Neural cell (in vitro differentiated cells): ENCODE measurements at regions not wholly inside any gene's neighbourhood (a gene's known extent, or its start where the extent isn't known, plus 50 kb on each side); places are given as distances from the start of the nearest gene placed in this dataset.

Experiments
- EP300 ChIP-seq: fragments of 450-650 bp; conservative IDR thresholded peaks from 2 replicates; pipeline ENCODE4 v1.6.1; 2014; ENCODE audit warnings: antibody characterized with exemption, mild to moderate bottlenecking, moderate library complexity; ENCODE audit not compliant: poor library complexity, severe bottlenecking
- EZH2 ChIP-seq: fragments of 200-600, 300-800 bp; shearing (Covaris generic), sonication (generic); IDR thresholded peaks from 2 replicates; pipeline ENCODE4 v1.6.1; 2014; ENCODE audit warnings: antibody characterized with exemption, low read length, borderline replicate concordance, mild to moderate bottlenecking; ENCODE audit not compliant: insufficient read depth, poor library complexity, severe bottlenecking
- MXI1 ChIP-seq: fragments of 450-650 bp; conservative IDR thresholded peaks from 2 replicates; pipeline ENCODE4 v1.6.1; 2014; ENCODE audit warnings: antibody characterized with exemption, mild to moderate bottlenecking; ENCODE audit not compliant: poor library complexity, severe bottlenecking
- POLR2AphosphoS5 ChIP-seq: IDR thresholded peaks from 2 replicates; pipeline ENCODE4 v1.6.1; 2012
- TAF1 ChIP-seq: IDR thresholded peaks from 2 replicates; pipeline ENCODE4 v1.6.1; 2012; ENCODE audit warnings: low read depth
- TF ChIP-seq, protein P1 (sequence below): fragments of 450-650 bp; IDR thresholded peaks from 2 replicates; pipeline ENCODE4 v1.5.1; 2014; ENCODE audit warnings: antibody characterized with exemption, mild to moderate bottlenecking, moderate library complexity; ENCODE audit not compliant: poor library complexity, severe bottlenecking
- TF ChIP-seq, protein P2 (sequence below): IDR thresholded peaks from 2 replicates; pipeline ENCODE4 v1.6.1; 2012; ENCODE audit warnings: borderline replicate concordance

DNA sequence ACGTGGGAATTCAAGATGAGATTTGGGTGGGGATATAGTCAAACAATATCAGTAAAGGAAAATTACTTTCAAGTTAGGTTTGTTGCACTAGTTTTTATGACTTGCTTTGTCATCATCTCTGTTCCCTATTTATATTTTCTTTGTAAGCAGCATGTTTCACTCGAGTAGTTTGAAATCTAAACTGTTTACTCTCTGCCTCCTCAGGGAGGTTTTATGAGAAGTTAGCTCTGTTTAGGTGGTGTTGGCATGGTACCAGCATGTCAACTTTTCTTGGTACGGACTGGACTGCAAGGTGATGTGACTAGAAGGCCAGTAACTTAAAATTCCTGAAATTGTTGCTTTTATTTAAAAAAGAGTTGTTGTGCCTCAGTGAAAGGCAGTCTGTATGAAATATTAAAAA lies 59.2 kb upstream of the MTPN start:
- TF ChIP-seq EP300 (no peak), TAF1 (no peak), POLR2AphosphoS5 (no peak), EZH2 (no peak), MXI1 (no peak)
- TF ChIP-seq, protein P1, sequence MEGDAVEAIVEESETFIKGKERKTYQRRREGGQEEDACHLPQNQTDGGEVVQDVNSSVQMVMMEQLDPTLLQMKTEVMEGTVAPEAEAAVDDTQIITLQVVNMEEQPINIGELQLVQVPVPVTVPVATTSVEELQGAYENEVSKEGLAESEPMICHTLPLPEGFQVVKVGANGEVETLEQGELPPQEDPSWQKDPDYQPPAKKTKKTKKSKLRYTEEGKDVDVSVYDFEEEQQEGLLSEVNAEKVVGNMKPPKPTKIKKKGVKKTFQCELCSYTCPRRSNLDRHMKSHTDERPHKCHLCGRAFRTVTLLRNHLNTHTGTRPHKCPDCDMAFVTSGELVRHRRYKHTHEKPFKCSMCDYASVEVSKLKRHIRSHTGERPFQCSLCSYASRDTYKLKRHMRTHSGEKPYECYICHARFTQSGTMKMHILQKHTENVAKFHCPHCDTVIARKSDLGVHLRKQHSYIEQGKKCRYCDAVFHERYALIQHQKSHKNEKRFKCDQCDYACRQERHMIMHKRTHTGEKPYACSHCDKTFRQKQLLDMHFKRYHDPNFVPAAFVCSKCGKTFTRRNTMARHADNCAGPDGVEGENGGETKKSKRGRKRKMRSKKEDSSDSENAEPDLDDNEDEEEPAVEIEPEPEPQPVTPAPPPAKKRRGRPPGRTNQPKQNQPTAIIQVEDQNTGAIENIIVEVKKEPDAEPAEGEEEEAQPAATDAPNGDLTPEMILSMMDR = no peak
- TF ChIP-seq, protein P2, sequence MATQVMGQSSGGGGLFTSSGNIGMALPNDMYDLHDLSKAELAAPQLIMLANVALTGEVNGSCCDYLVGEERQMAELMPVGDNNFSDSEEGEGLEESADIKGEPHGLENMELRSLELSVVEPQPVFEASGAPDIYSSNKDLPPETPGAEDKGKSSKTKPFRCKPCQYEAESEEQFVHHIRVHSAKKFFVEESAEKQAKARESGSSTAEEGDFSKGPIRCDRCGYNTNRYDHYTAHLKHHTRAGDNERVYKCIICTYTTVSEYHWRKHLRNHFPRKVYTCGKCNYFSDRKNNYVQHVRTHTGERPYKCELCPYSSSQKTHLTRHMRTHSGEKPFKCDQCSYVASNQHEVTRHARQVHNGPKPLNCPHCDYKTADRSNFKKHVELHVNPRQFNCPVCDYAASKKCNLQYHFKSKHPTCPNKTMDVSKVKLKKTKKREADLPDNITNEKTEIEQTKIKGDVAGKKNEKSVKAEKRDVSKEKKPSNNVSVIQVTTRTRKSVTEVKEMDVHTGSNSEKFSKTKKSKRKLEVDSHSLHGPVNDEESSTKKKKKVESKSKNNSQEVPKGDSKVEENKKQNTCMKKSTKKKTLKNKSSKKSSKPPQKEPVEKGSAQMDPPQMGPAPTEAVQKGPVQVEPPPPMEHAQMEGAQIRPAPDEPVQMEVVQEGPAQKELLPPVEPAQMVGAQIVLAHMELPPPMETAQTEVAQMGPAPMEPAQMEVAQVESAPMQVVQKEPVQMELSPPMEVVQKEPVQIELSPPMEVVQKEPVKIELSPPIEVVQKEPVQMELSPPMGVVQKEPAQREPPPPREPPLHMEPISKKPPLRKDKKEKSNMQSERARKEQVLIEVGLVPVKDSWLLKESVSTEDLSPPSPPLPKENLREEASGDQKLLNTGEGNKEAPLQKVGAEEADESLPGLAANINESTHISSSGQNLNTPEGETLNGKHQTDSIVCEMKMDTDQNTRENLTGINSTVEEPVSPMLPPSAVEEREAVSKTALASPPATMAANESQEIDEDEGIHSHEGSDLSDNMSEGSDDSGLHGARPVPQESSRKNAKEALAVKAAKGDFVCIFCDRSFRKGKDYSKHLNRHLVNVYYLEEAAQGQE = no peak
